CD8-positive, alpha-beta memory T cell (primary cell): ENCODE measurements at regions not wholly inside any gene's neighbourhood (a gene's known extent, or its start where the extent isn't known, plus 50 kb on each side); places are given as distances from the start of the nearest gene placed in this dataset.

Experiments
- CTCF ChIA-PET: fragments of 350-600 bp; sonication (Branson Sonifier 250); formaldehyde crosslinking; loops from one replicate; lab custom pipeline; 2021; ENCODE audit warnings: antibody characterized with exemption; lab: Charles Lee
- POLR2A ChIA-PET: fragments of 350-600 bp; sonication (Branson Sonifier 250); formaldehyde crosslinking; loops from one replicate; lab custom pipeline; 2021; ENCODE audit warnings: antibody characterized with exemption; lab: Charles Lee
- DNase-seq, 5 donors: peaks; one replicate each; pipeline versions ENCODE4 v3.0.0 to v3.0.0-alpha.2; 2020 to 2022; ENCODE audit warnings: mixed read lengths in 1 of 5
- H3K27ac ChIP-seq: one replicate; pipeline ENCODE4 v1.7.0; 2013; ENCODE audit warnings: low read depth, mild to moderate bottlenecking, low read length, moderate library complexity
- H3K27me3 ChIP-seq: 2 replicates; pipeline ENCODE4 v1.7.0; 2013; ENCODE audit warnings: low read length, mild to moderate bottlenecking; ENCODE audit not compliant: insufficient read depth, poor library complexity, severe bottlenecking
- H3K36me3 ChIP-seq: 2 replicates; pipeline ENCODE4 v1.7.0; 2013; ENCODE audit warnings: mild to moderate bottlenecking, low read length, moderate library complexity; ENCODE audit not compliant: insufficient read depth
- H3K4me1 ChIP-seq: 2 replicates; pipeline ENCODE4 v1.7.0; 2013; ENCODE audit warnings: mild to moderate bottlenecking, low read length, moderate library complexity; ENCODE audit not compliant: insufficient read depth
- H3K4me3 ChIP-seq: 2 replicates; pipeline ENCODE4 v1.7.0; 2013; ENCODE audit warnings: mild to moderate bottlenecking, low read length
- H3K9me3 ChIP-seq: 2 replicates; pipeline ENCODE4 v1.7.0; 2013; ENCODE audit warnings: mild to moderate bottlenecking, low read length
- H3K27ac Mint-ChIP-seq, 8 donors: one replicate each; pipeline ENCODE4 v1.8.0; 2020 to 2021; ENCODE audit warnings: mixed read lengths in 8 of 8, mild to moderate bottlenecking in 6 of 8, inconsistent platforms in 3 of 8, moderate library complexity in 3 of 8
- H3K27me3 Mint-ChIP-seq, 2 donors: one replicate each; pipeline ENCODE4 v1.8.0; 2020 to 2021; ENCODE audit warnings: mixed read lengths in 2 of 2, mild to moderate bottlenecking in 1 of 2, moderate library complexity in 1 of 2
- H3K36me3 Mint-ChIP-seq, 3 donors: one replicate each; pipeline ENCODE4 v1.8.0; 2020 to 2021; ENCODE audit warnings: mixed read lengths in 3 of 3, inconsistent platforms in 1 of 3, mild to moderate bottlenecking in 1 of 3
- H3K4me1 Mint-ChIP-seq, 3 donors: one replicate each; pipeline ENCODE4 v1.8.0; 2020 to 2021; ENCODE audit warnings: mixed read lengths in 3 of 3, inconsistent platforms in 1 of 3, mild to moderate bottlenecking in 1 of 3
- H3K4me3 Mint-ChIP-seq, 7 donors: one replicate each; pipeline ENCODE4 v1.8.0; 2020 to 2021; ENCODE audit warnings: mixed read lengths in 7 of 7, mild to moderate bottlenecking in 6 of 7, moderate library complexity in 4 of 7, inconsistent platforms in 2 of 7
- H3K9me3 Mint-ChIP-seq, 5 donors: one replicate each; pipeline ENCODE4 v1.8.0; 2020 to 2022; ENCODE audit warnings: mixed read lengths in 5 of 5, mild to moderate bottlenecking in 3 of 5, moderate library complexity in 2 of 5, inconsistent platforms in 1 of 5

DNA sequence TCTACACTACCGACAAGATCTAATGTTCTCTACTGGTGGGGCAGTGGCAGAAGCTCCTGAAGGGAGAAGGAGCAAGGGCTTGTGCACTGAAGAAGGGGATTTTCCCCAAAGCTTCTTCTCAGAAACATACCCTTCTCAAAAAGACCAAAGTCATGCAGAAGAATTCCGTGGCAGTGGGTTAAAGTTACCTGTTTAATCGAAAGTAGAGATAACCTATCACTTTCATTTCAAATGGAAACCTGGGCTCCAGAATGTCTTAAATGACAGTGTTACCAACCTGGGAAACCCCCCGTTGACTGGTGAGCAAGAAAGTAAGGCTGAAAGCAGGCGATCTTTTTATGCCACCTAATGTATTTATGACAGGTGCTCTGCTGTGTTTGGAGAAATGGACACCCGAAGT, 92.5 kb upstream of the TEX13D start:
- H3K27me3 ChIP-seq: no peaks in the 10 kb centered on the region
- H3K27ac ChIP-seq: peak overlapping the region; percentile 16
- Mint-ChIP-seq H3K36me3 (no peaks in the 10 kb centered on the region), H3K4me1 (peaks cover 26 to 58% (median 46%) of the 10 kb centered on the region in 3 donors), H3K27ac (peak overlapping the region; percentile 8 to 93 (median 50)), H3K27me3 (no peaks in the 10 kb centered on the region), H3K9me3 (no peaks in the 10 kb centered on the region), H3K4me3 (peak overlapping the region; percentile 27 to 83 (median 59))
- POLR2A ChIA-PET: no interaction called here
- no peaks in the 10 kb centered on the region for H3K36me3 ChIP-seq
- CTCF ChIA-PET: no interaction called here
- no peaks in the 10 kb centered on the region for H3K9me3 ChIP-seq
- H3K4me1 ChIP-seq: peaks cover 25% of the 10 kb centered on the region
- peak in 3 of 5 donors; percentile 15 to 50 (median 24) for DNase-seq
- H3K4me3 ChIP-seq: peak overlapping the region; percentile 53

DNA sequence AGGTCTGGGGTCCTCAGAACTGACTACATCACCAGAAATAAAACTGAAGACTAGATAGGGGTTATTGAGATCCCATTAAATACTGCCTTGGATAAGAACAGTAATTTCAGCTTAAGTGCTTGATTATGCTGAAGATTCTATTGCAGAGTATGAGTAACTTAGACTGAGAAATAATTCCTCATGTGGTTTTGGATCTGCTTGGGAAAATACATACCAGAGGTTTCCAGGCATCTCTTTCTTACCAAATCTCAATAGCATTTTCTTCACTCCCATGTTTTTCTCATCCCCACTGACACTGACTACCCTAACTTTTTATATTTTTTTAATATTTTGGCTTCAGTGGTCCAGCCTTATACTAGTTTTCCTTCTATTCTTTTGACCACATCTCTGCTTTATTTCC, 92.0 kb upstream of the TEX13D start:
- H3K9me3 Mint-ChIP-seq: no peaks in the 10 kb centered on the region
- H3K27ac Mint-ChIP-seq: peak overlapping the region; percentile 5 to 79 (median 28)
- H3K4me3 Mint-ChIP-seq: peak overlapping the region; percentile 27 to 83 (median 59)
- ChIA-PET POLR2A (no interaction called here), CTCF (no interaction called here)
- H3K4me1 Mint-ChIP-seq: peaks cover 26 to 58% (median 46%) of the 10 kb centered on the region in 3 donors
- H3K27me3 ChIP-seq: no peaks in the 10 kb centered on the region
- no peaks in the 10 kb centered on the region for H3K9me3 ChIP-seq
- H3K4me1 ChIP-seq: peaks cover 25% of the 10 kb centered on the region
- H3K27ac ChIP-seq: no peak overlapping the region
- H3K36me3 Mint-ChIP-seq: no peaks in the 10 kb centered on the region
- H3K4me3 ChIP-seq: no peak overlapping the region
- H3K27me3 Mint-ChIP-seq: no peaks in the 10 kb centered on the region
- DNase-seq: no peak
- H3K36me3 ChIP-seq: no peaks in the 10 kb centered on the region

DNA sequence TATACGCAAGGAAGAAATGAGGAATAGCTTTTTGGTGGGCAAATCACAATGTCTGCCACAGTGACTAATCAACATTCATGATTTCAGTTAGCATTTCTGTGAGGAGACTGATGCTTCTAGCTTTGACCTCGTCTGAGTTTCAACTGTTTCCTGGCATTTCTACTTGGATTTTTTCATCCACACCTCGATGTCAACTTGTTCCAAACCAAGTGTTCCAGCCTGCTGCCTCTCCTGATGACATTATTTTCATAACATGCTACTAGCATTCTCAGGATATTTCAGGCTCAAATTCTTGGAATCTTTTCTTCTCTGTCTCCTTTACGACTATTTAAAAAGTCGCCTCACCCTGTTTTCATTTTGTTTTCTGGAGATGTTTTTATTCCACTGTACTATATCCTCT, 90.3 kb upstream of the TEX13D start:
- H3K4me3 ChIP-seq: no peak overlapping the region
- CTCF ChIA-PET: no interaction called here
- no peaks in the 10 kb centered on the region for H3K9me3 ChIP-seq
- DNase-seq: no peak
- Mint-ChIP-seq H3K36me3 (no peaks in the 10 kb centered on the region), H3K4me3 (no peak overlapping the region), H3K27me3 (no peaks in the 10 kb centered on the region), H3K4me1 (peaks cover 21 to 47% (median 36%) of the 10 kb centered on the region in 3 donors), H3K9me3 (no peaks in the 10 kb centered on the region), H3K27ac (peak overlapping the region in 1 of 8 donors; percentile 66)
- POLR2A ChIA-PET: no interaction called here
- H3K27me3 ChIP-seq: no peaks in the 10 kb centered on the region
- no peaks in the 10 kb centered on the region for H3K36me3 ChIP-seq
- H3K4me1 ChIP-seq: peaks cover 25% of the 10 kb centered on the region
- no peak overlapping the region for H3K27ac ChIP-seq

DNA sequence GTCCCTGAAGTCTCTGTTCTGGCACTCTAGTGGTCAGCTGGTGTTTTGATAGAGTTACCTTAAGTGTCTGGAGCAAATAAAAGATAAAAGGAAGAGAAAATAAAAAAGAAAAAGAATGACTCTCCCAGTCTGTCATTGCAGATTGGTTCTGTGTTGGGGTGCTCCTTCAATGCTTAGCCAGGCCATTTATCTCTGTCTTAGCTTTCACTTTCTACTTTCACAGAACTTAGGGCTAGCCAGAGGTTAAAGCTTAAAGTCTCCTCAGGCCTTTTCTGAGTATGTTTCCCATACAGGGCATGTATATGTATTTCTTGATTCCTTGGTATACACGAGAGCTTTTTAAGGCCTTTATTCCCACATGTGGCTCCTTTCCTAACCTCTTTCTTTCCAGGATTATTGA, 83.1 kb upstream of the TEX13D start:
- Mint-ChIP-seq H3K9me3 (peaks cover 0 to 5% (median 4%) of the 10 kb centered on the region in 5 donors), H3K27me3 (no peaks in the 10 kb centered on the region), H3K27ac (peak overlapping the region in 2 of 8 donors; percentile 23 to 47), H3K4me1 (peaks cover 0 to 15% (median 11%) of the 10 kb centered on the region in 3 donors), H3K36me3 (peaks cover 0 to 7% (median 3%) of the 10 kb centered on the region in 3 donors), H3K4me3 (peak overlapping the region in 4 of 7 donors; percentile 2 to 27 (median 22))
- no peak overlapping the region for H3K27ac ChIP-seq
- no peak overlapping the region for H3K4me3 ChIP-seq
- no peaks in the 10 kb centered on the region for H3K27me3 ChIP-seq
- DNase-seq: no peak
- H3K36me3 ChIP-seq: no peaks in the 10 kb centered on the region
- no peaks in the 10 kb centered on the region for H3K4me1 ChIP-seq
- no peaks in the 10 kb centered on the region for H3K9me3 ChIP-seq
- POLR2A ChIA-PET: interaction anchor here (1.1 kb wide), 1 partner anchor 21 kb away, joined by 3 read pairs; no protein-coding TSS in a partner anchor
- CTCF ChIA-PET: no interaction called here

DNA sequence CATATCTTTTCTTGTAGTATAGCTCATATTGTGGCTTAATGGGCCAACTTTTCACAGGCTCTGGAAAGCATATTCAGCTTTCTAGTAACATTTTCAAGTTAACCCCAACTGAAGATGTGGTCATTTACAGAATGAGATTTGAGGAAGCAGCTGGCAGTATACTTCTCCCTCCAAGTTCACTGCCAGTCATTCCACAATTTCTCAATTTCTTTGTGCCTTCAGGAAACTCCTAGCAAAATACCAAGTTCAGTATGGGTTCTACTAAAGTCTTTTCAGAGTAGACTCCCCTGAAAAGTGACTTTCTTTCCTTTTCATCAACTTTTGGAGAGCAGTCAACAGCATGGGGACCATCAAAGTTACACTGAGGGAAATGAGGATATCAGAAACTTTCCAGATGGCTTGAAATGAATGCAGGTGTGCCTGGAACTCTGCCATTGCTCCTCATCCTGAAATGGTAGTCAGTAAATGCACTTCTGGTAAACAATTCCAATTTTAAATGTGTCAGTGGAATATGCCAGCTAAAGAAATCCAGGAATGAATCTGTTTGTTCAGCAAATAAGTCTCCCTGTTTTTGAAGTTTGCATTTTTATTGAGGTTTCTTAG, 81.5 kb upstream of the TEX13D start:
- Histone ChIP-seq H3K4me3 (no peak overlapping the region), H3K27ac (no peak overlapping the region), H3K27me3 (no peaks in the 10 kb centered on the region), H3K4me1 (no peaks in the 10 kb centered on the region), H3K9me3 (no peaks in the 10 kb centered on the region), H3K36me3 (no peaks in the 10 kb centered on the region)
- peaks cover 0 to 7% (median 3%) of the 10 kb centered on the region in 3 donors for H3K36me3 Mint-ChIP-seq
- H3K27me3 Mint-ChIP-seq: no peaks in the 10 kb centered on the region
- H3K4me1 Mint-ChIP-seq: peaks cover 0 to 20% (median 15%) of the 10 kb centered on the region in 3 donors
- no peak overlapping the region for H3K4me3 Mint-ChIP-seq
- ChIA-PET POLR2A (no interaction called here), CTCF (no interaction called here)
- H3K9me3 Mint-ChIP-seq: peaks cover 0 to 5% (median 4%) of the 10 kb centered on the region in 5 donors
- H3K27ac Mint-ChIP-seq: peak overlapping the region in 1 of 8 donors; percentile 34
- DNase-seq: no peak

DNA sequence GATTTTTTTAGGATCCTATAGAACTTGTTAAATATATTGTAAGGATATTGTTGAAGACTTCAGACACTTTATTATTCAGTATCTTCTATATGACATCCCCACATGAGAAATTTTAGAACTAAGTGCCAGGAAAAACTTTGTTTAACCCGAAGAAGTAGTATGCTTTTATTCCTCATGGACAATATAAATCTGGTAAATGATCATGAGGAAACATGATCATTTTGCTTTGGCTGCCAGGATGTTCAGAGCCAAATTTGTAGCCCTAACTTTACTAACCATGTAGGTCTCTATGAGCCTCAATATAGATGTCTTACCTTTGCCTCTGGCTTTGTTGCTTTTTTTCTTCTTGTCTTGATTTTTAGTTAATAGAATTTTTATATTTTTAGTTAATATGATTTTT, 77.8 kb upstream of the TEX13D start:
- CTCF ChIA-PET: no interaction called here
- H3K27ac Mint-ChIP-seq: peak overlapping the region in 1 of 8 donors; percentile 14

DNA sequence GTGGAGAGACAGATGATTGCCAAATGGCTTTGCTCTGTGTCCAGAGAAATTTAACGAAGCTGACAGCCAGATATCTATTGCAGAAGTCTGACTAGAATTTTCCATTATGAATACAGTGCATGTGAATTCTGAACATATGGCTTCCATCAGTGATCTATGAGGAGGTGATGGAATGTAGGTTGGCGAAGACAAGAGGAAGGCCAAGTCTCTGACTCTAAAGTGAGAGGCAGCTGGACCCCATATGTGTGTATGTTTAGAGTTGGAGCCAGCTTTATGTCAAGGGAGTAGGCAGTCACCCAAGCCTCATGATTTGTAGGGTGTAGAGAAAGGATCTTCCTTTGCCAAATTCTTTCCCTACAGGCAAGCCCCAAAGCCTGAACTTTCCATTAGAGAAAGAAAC, 76.2 kb upstream of the TEX13D start:
- no peaks in the 10 kb centered on the region for H3K27me3 ChIP-seq
- H3K4me1 Mint-ChIP-seq: peaks cover 15 to 51% (median 17%) of the 10 kb centered on the region in 3 donors
- no peak overlapping the region for H3K27ac Mint-ChIP-seq
- H3K9me3 ChIP-seq: no peaks in the 10 kb centered on the region
- no peak overlapping the region for H3K4me3 Mint-ChIP-seq
- H3K9me3 Mint-ChIP-seq: no peaks in the 10 kb centered on the region
- no peaks in the 10 kb centered on the region for H3K4me1 ChIP-seq
- peaks cover 0 to 5% of the 10 kb centered on the region in 2 donors for H3K27me3 Mint-ChIP-seq
- no peak for DNase-seq
- ChIA-PET POLR2A (no interaction called here), CTCF (no interaction called here)
- no peak overlapping the region for H3K27ac ChIP-seq
- H3K36me3 Mint-ChIP-seq: peaks cover 0 to 1% (median 0%) of the 10 kb centered on the region in 3 donors
- H3K4me3 ChIP-seq: no peak overlapping the region
- no peaks in the 10 kb centered on the region for H3K36me3 ChIP-seq

More for the DNA sequence above, 77.8 kb upstream of the TEX13D start:
- peaks cover 0 to 5% of the 10 kb centered on the region in 2 donors for H3K27me3 Mint-ChIP-seq
- peaks cover 10 to 47% (median 12%) of the 10 kb centered on the region in 3 donors for H3K4me1 Mint-ChIP-seq
- no peak overlapping the region for H3K4me3 ChIP-seq
- no peaks in the 10 kb centered on the region for H3K36me3 ChIP-seq
- peaks cover 0 to 1% (median 0%) of the 10 kb centered on the region in 3 donors for H3K36me3 Mint-ChIP-seq
- no peaks in the 10 kb centered on the region for H3K9me3 Mint-ChIP-seq
- no peak for DNase-seq
- H3K4me3 Mint-ChIP-seq: no peak overlapping the region
- H3K4me1 ChIP-seq: no peaks in the 10 kb centered on the region
- H3K27me3 ChIP-seq: no peaks in the 10 kb centered on the region
- POLR2A ChIA-PET: no interaction called here
- no peaks in the 10 kb centered on the region for H3K9me3 ChIP-seq
- H3K27ac ChIP-seq: no peak overlapping the region

DNA sequence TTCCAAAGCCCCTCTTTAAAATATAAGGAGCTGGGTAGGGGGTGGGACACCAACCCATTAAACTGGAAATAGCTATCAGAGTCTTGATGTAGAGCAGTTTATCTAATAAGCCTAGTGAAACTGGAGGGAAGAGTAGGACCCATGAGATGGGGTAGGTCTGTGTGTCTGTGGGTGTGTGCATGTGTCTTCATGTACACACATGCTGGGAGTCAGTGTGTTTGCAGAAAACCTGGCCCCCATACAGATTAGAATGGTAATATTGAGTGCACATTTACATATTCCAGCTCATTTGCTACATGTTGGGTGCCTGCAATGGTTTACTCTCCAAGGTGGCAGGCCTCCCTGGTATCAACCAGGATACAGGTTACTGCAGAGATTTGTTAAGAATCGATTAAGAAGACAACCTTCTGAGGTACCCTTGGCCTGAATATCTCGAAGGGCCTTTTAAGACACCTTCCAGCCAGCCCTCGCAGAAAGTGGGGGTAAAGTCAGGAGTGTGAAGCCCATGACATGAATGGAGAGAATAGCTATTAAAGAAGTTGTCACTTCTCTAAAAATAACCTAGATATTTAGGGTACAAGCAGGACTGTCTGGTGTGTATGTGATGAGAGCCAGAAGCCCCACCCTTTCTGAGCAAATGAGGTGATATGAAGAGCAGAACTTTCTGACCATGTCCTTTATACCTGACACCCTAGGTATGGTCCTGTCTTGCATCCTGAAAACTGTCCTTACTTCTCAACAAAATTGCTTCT, 75.7 kb upstream of the TEX13D start:
- Mint-ChIP-seq H3K27me3 (peaks cover 0 to 5% of the 10 kb centered on the region in 2 donors), H3K27ac (peak overlapping the region in 1 of 8 donors; percentile 42), H3K4me1 (peaks cover 15 to 50% (median 20%) of the 10 kb centered on the region in 3 donors), H3K36me3 (peaks cover 0 to 1% (median 0%) of the 10 kb centered on the region in 3 donors), H3K9me3 (no peaks in the 10 kb centered on the region), H3K4me3 (peak overlapping the region in 1 of 7 donors; percentile 55)
- no peaks in the 10 kb centered on the region for H3K36me3 ChIP-seq
- ChIA-PET CTCF (interaction anchor here (0.9 kb wide), 1 partner anchor 11 kb away, joined by 3 read pairs; no protein-coding TSS in a partner anchor), POLR2A (no interaction called here)
- H3K27ac ChIP-seq: no peak overlapping the region
- no peaks in the 10 kb centered on the region for H3K27me3 ChIP-seq
- H3K4me3 ChIP-seq: no peak overlapping the region
- H3K4me1 ChIP-seq: no peaks in the 10 kb centered on the region
- H3K9me3 ChIP-seq: no peaks in the 10 kb centered on the region
- DNase-seq: no peak
